Endothelial cell of umbilical vein (primary cell): ENCODE measurements at regions not wholly inside any gene's neighbourhood (a gene's known extent, or its start where the extent isn't known, plus 50 kb on each side); places are given as distances from the start of the nearest gene placed in this dataset.

ENCODE experiments used
- BruUV-seq: library from RNA; stranded (reverse); fragments of 400-500 nt; replicated peaks from 2 replicates; lab custom pipeline; 2021; lab: Mats Ljungman, UMichigan
- CTCF ChIA-PET: fragments of 300-600, 350-600 bp; sonication (Branson Sonifier 250); formaldehyde crosslinking; loops from one replicate; lab custom pipeline; 2021; ENCODE audit warnings: antibody characterized with exemption, inconsistent platforms; lab: Charles Lee
- POLR2A ChIA-PET: fragments of 300-600, 350-600 bp; sonication (Branson Sonifier 250); formaldehyde crosslinking; loops from one replicate; lab custom pipeline; 2021; ENCODE audit warnings: antibody characterized with exemption, inconsistent platforms; lab: Charles Lee
- DNase-seq: peaks from one replicate; pipeline ENCODE4 v3.0.0-alpha.2; 2011; ENCODE audit warnings: low read depth, low spot score
- FAIRE-seq: peaks from 2 replicates; lab custom pipeline; 2011; peaks lifted over from hg19 to GRCh38; lab: Jason Lieb, UNC
- H2AFZ ChIP-seq: 2 replicates; pipeline ENCODE4 v1.6.0; 2012; ENCODE audit warnings: low read depth, low read length, control low read depth, inconsistent platforms
- H3K27ac ChIP-seq: 2 replicates; pipeline ENCODE4 v1.5.1; 2011; ENCODE audit warnings: low read depth, mild to moderate bottlenecking, control low read depth, low read length, moderate library complexity; ENCODE audit not compliant: insufficient read depth
- H3K27me3 ChIP-seq, 2 experiments: 2 replicates each; pipeline versions ENCODE4 v1.6.0 to v1.6.1; 2011; ENCODE audit warnings: low read length in 2 of 2, mixed read lengths in 1 of 2; ENCODE audit not compliant: control insufficient read depth in 2 of 2, insufficient read depth in 2 of 2
- H3K36me3 ChIP-seq, 2 experiments: 2 replicates in 1 of 2; 3 replicates in 1 of 2; pipeline ENCODE4 v1.5.1; 2011; ENCODE audit warnings: low read length in 2 of 2, mild to moderate bottlenecking in 1 of 2, moderate library complexity in 1 of 2; ENCODE audit not compliant: control insufficient read depth in 2 of 2, insufficient read depth in 2 of 2; ENCODE audit errors: extremely low read depth in 1 of 2
- H3K4me1 ChIP-seq: 3 replicates; pipeline ENCODE4 v1.5.1; 2011; ENCODE audit warnings: mild to moderate bottlenecking, low read length; ENCODE audit not compliant: control insufficient read depth, insufficient read depth; ENCODE audit errors: extremely low read depth
- H3K4me2 ChIP-seq: 2 replicates; pipeline ENCODE4 v1.6.1; 2011; ENCODE audit warnings: low read length, control low read depth, mixed read lengths; ENCODE audit not compliant: insufficient read depth
- H3K4me3 ChIP-seq, 3 experiments: fragments of 200-600 bp in 1 of 3; sonication (generic), shearing (Covaris generic) in 1 of 3; replicated peaks in 1 of 3; 2 replicates each; pipeline ENCODE4 v1.5.1; 2011 to 2016; ENCODE audit warnings: control low read depth in 3 of 3, low read length in 3 of 3, mild to moderate bottlenecking in 2 of 3, inconsistent platforms in 1 of 3, low read depth in 1 of 3, moderate library complexity in 1 of 3; ENCODE audit not compliant: insufficient read depth in 1 of 3
- H3K79me2 ChIP-seq: 2 replicates; pipeline ENCODE4 v1.6.0; 2012; ENCODE audit warnings: low read length, inconsistent platforms; ENCODE audit not compliant: control insufficient read depth, insufficient read depth
- H3K9ac ChIP-seq: replicated peaks from 2 replicates; pipeline ENCODE3; 2011; ENCODE audit warnings: low read length, control low read depth; ENCODE audit not compliant: insufficient read depth; ENCODE audit errors: extremely low read depth
- H3K9me1 ChIP-seq: replicated peaks from 3 replicates; pipeline ENCODE4 v1.6.0; 2011; ENCODE audit warnings: mild to moderate bottlenecking, low read length; ENCODE audit not compliant: control insufficient read depth, insufficient read depth; ENCODE audit errors: extremely low read depth
- H3K9me3 ChIP-seq: replicated peaks from 2 replicates; pipeline ENCODE4 v1.5.1; 2012; ENCODE audit warnings: low read length, inconsistent platforms; ENCODE audit not compliant: control insufficient read depth, insufficient read depth
- H4K20me1 ChIP-seq: replicated peaks from 2 replicates; pipeline ENCODE3; 2011; ENCODE audit warnings: mild to moderate bottlenecking, low read length; ENCODE audit not compliant: control insufficient read depth, insufficient read depth; ENCODE audit errors: extremely low read depth
- EZH2 ChIP-seq: IDR thresholded peaks from 2 replicates; pipeline ENCODE4 v1.6.1; 2012; ENCODE audit warnings: borderline replicate concordance, low read depth, mild to moderate bottlenecking, moderate library complexity, low read length, inconsistent platforms; ENCODE audit not compliant: severe bottlenecking
- FOS ChIP-seq: IDR thresholded peaks from 2 replicates; pipeline ENCODE4 v1.6.1; 2011; ENCODE audit warnings: mild to moderate bottlenecking, low read length, moderate library complexity, borderline replicate concordance; ENCODE audit not compliant: insufficient read depth
- GATA2 ChIP-seq: IDR thresholded peaks from 2 replicates; pipeline ENCODE4 v1.7.0; 2011; ENCODE audit warnings: low read depth, mild to moderate bottlenecking, moderate library complexity, mixed read lengths, low read length; ENCODE audit not compliant: insufficient read length, insufficient read depth
- JUN ChIP-seq: IDR thresholded peaks from 2 replicates; pipeline ENCODE4 v1.6.1; 2011; ENCODE audit warnings: borderline replicate concordance, low read depth; ENCODE audit not compliant: insufficient read length, insufficient read depth
- MYC ChIP-seq: IDR thresholded peaks from one replicate; pipeline ENCODE4 v1.6.1; 2011; ENCODE audit warnings: mild to moderate bottlenecking, low read depth, low read length
- POLR2A ChIP-seq: IDR thresholded peaks from 2 replicates; pipeline ENCODE4 v1.6.1; 2012; ENCODE audit warnings: low read depth, mild to moderate bottlenecking, control low read depth, low read length
- POLR2AphosphoS5 ChIP-seq: IDR thresholded peaks from 2 replicates; pipeline ENCODE4 v1.6.1; 2012; ENCODE audit warnings: low read depth, mild to moderate bottlenecking, control low read depth, low read length, moderate library complexity; ENCODE audit not compliant: insufficient read depth
- dilution Hi-C: fragments of 300-500 bp; cut with MboI; formaldehyde crosslinking; loops from one replicate; pipeline ENCODE4 v1.15.0; 2019; ENCODE audit warnings: low sequenced_read_pairs; ENCODE audit not compliant: extremely low pct_ligation_motif_present
- intact Hi-C: fragments of 100-400 bp; cut with micrococcal nuclease; formaldehyde crosslinking; loops from one replicate; pipeline ENCODE4 v1.10.0; 2022
- TF ChIP-seq, protein P1 (sequence below), 2 donors: IDR thresholded peaks; 1 replicate in 1 of 2; 2 replicates in 1 of 2; pipeline ENCODE4 v1.5.1; 2011; ENCODE audit warnings: low read length in 2 of 2, mild to moderate bottlenecking in 2 of 2, moderate library complexity in 2 of 2, control low read depth in 1 of 2, inconsistent platforms in 1 of 2, low read depth in 1 of 2; ENCODE audit not compliant: insufficient read depth in 1 of 2; ENCODE audit errors: extremely low read depth in 1 of 2
- TF ChIP-seq, protein P2 (sequence below): IDR thresholded peaks from 2 replicates; pipeline ENCODE4 v1.6.1; 2011; ENCODE audit not compliant: insufficient read depth, insufficient read length

DNA sequence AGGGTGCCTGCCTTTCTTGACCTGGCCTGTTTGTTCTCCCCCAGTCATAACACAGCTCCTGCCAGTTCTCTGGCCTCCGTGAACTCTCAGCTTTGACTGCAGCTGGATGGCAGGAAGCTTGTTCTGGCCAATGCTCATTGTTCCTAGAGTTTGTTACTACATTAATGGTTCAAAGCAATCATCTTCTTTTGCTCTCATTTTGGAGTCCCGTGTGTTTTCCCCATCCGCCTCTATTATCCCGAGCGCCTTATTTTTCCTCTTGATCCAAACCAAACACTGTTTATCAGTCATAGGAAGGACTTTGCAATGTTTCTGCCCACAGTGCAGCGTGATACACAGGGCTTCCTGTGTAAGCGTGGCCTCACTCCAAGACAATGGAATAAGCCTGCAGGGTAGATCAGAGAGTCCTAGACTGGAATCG lies 184.3 kb upstream of the APCDD1 start:
- peak; percentile 96 for FAIRE-seq
- Histone ChIP-seq H3K79me2 (no peaks in the 10 kb centered on the region), H3K4me1 (peaks cover 27% of the 10 kb centered on the region), H3K4me3 (no peak overlapping the region), H3K9ac (peak overlapping the region; percentile 56), H3K27me3 (no peaks in the 10 kb centered on the region), H3K9me3 (no peaks in the 10 kb centered on the region), H4K20me1 (no peaks in the 10 kb centered on the region), H2AFZ (peak overlapping the region; percentile 58), H3K4me2 (peak overlapping the region; percentile 13), H3K9me1 (no peaks in the 10 kb centered on the region), H3K36me3 (no peaks in the 10 kb centered on the region), H3K27ac (peak overlapping the region; percentile 94)
- BruUV-seq: no TSS peak
- DNase-seq: peak; percentile 99
- CTCF ChIA-PET: interaction anchor here (0.8 to 3.0 kb wide), 13 partner anchors 13 to 298 kb away, joined by 3 to 14 read pairs (median 5); no protein-coding TSS in a partner anchor
- POLR2A ChIA-PET: interaction anchor here (1.1 to 2.6 kb wide), 3 partner anchors 20 to 101 kb away, joined by 3 to 7 read pairs (median 5); no protein-coding TSS in a partner anchor
- intact Hi-C loops: loop anchor here (1.0 to 10.0 kb wide), 3 partner anchors 20 to 255 kb away; partner anchors contain the start of gene NAPG
- dilution Hi-C loops: no loop called here
- TF ChIP-seq POLR2A: no peak
- TF ChIP-seq GATA2: peak; percentile 88
- TF ChIP-seq POLR2AphosphoS5: peak; percentile 67
- peak; percentile 1 for TF ChIP-seq JUN
- no peak for TF ChIP-seq EZH2
- TF ChIP-seq, protein P1, sequence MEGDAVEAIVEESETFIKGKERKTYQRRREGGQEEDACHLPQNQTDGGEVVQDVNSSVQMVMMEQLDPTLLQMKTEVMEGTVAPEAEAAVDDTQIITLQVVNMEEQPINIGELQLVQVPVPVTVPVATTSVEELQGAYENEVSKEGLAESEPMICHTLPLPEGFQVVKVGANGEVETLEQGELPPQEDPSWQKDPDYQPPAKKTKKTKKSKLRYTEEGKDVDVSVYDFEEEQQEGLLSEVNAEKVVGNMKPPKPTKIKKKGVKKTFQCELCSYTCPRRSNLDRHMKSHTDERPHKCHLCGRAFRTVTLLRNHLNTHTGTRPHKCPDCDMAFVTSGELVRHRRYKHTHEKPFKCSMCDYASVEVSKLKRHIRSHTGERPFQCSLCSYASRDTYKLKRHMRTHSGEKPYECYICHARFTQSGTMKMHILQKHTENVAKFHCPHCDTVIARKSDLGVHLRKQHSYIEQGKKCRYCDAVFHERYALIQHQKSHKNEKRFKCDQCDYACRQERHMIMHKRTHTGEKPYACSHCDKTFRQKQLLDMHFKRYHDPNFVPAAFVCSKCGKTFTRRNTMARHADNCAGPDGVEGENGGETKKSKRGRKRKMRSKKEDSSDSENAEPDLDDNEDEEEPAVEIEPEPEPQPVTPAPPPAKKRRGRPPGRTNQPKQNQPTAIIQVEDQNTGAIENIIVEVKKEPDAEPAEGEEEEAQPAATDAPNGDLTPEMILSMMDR (IDR thresholded peaks at IDR 0.05; ENCODE audit: extremely low read depth in 1 of 2, insufficient read depth in 1 of 2, low read depth in 1 of 2, low read length in 2 of 2): no peak
- TF ChIP-seq, protein P2, sequence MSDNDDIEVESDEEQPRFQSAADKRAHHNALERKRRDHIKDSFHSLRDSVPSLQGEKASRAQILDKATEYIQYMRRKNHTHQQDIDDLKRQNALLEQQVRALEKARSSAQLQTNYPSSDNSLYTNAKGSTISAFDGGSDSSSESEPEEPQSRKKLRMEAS: no peak
- peak; percentile 56 for TF ChIP-seq FOS
- no peak for TF ChIP-seq MYC
